ENCODE measurements at regions not wholly inside any gene's neighbourhood (a gene's known extent, or its start where the extent isn't known, plus 50 kb on each side); places are given as distances from the start of the nearest gene placed in this dataset.

- Histone ChIP-seq H3K36me3 (replicated peaks; ENCODE audit: low read depth, low read length) (no peaks in the 10 kb centered on the region), H3K4me1 (ENCODE audit: low read length) (no peaks in the 10 kb centered on the region), H3K79me2 (ENCODE audit: low read length) (no peaks in the 10 kb centered on the region), H3K27ac (ENCODE audit: low read length) (no peak overlapping the region), H4K20me1 (ENCODE audit: insufficient read depth, low read length) (no peaks in the 10 kb centered on the region), H3K27me3 (ENCODE audit: low read depth, low read length) (no peaks in the 10 kb centered on the region), H2AFZ (ENCODE audit: low read depth, low read length) (no peak overlapping the region), H3K4me2 (ENCODE audit: low read length) (no peak overlapping the region), H3K9me3 (ENCODE audit: insufficient read depth, low read length) (no peaks in the 10 kb centered on the region), H3K4me3 (ENCODE audit: low read length) (no peak overlapping the region), H3K9ac (ENCODE audit: low read length) (no peak overlapping the region)
- no peak for TF ChIP-seq EZH2phosphoT487 (IDR thresholded peaks at IDR 0.05; ENCODE audit: low read depth)
- no peak for TF ChIP-seq CTCF (IDR thresholded peaks at IDR 0.05; ENCODE audit: low read depth, low read length)
These were observed 361.3 kb upstream of the MKI67 start for GRCh38 chr10:128487517-128487916.

- no peaks in the 10 kb centered on the region for H3K27me3 ChIP-seq (ENCODE audit: low read depth, low read length)
- H4K20me1 ChIP-seq (ENCODE audit: insufficient read depth, low read length): no peaks in the 10 kb centered on the region
- H3K27ac ChIP-seq (ENCODE audit: low read length): no peak overlapping the region
- no peaks in the 10 kb centered on the region for H3K79me2 ChIP-seq (ENCODE audit: low read length)
- no peak overlapping the region for H3K4me3 ChIP-seq (ENCODE audit: low read length)
- no peak overlapping the region for H2AFZ ChIP-seq (ENCODE audit: low read depth, low read length)
- no peak overlapping the region for H3K9ac ChIP-seq (ENCODE audit: low read length)
- H3K4me2 ChIP-seq (ENCODE audit: low read length): no peak overlapping the region
- H3K4me1 ChIP-seq (ENCODE audit: low read length): no peaks in the 10 kb centered on the region
- no peaks in the 10 kb centered on the region for H3K36me3 ChIP-seq (replicated peaks; ENCODE audit: low read depth, low read length)
- TF ChIP-seq EZH2phosphoT487 (IDR thresholded peaks at IDR 0.05; ENCODE audit: low read depth) (no peak), CTCF (IDR thresholded peaks at IDR 0.05; ENCODE audit: low read depth, low read length) (no peak)
- no peaks in the 10 kb centered on the region for H3K9me3 ChIP-seq (ENCODE audit: insufficient read depth, low read length)
These were observed 363.4 kb upstream of the MKI67 start for GRCh38 chr10:128489324-128490247.

GRCh38 chr10:128491686-128492085, 365.5 kb upstream of the MKI67 start:
- H3K4me2 ChIP-seq (ENCODE audit: low read length): no peak overlapping the region
- H3K27ac ChIP-seq (ENCODE audit: low read length): no peak overlapping the region
- no peaks in the 10 kb centered on the region for H3K4me1 ChIP-seq (ENCODE audit: low read length)
- no peaks in the 10 kb centered on the region for H3K27me3 ChIP-seq (ENCODE audit: low read depth, low read length)
- H3K36me3 ChIP-seq (replicated peaks; ENCODE audit: low read depth, low read length): no peaks in the 10 kb centered on the region
- H3K9ac ChIP-seq (ENCODE audit: low read length): no peak overlapping the region
- H4K20me1 ChIP-seq (ENCODE audit: insufficient read depth, low read length): no peaks in the 10 kb centered on the region
- H3K79me2 ChIP-seq (ENCODE audit: low read length): no peaks in the 10 kb centered on the region
- no peak for TF ChIP-seq CTCF (IDR thresholded peaks at IDR 0.05; ENCODE audit: low read depth, low read length)
- no peak overlapping the region for H3K4me3 ChIP-seq (ENCODE audit: low read length)
- H2AFZ ChIP-seq (ENCODE audit: low read depth, low read length): no peak overlapping the region
- no peaks in the 10 kb centered on the region for H3K9me3 ChIP-seq (ENCODE audit: insufficient read depth, low read length)

GRCh38 chr10:128493811-128494210, 367.6 kb upstream of the MKI67 start:
- H3K4me2 ChIP-seq (ENCODE audit: low read length): no peak overlapping the region
- H4K20me1 ChIP-seq (ENCODE audit: insufficient read depth, low read length): no peaks in the 10 kb centered on the region
- H3K36me3 ChIP-seq (replicated peaks; ENCODE audit: low read depth, low read length): no peaks in the 10 kb centered on the region
- H3K79me2 ChIP-seq (ENCODE audit: low read length): no peaks in the 10 kb centered on the region
- TF ChIP-seq EZH2phosphoT487 (IDR thresholded peaks at IDR 0.05; ENCODE audit: low read depth) (no peak), CTCF (IDR thresholded peaks at IDR 0.05; ENCODE audit: low read depth, low read length) (no peak)
- H3K9me3 ChIP-seq (ENCODE audit: insufficient read depth, low read length): no peaks in the 10 kb centered on the region
- no peak overlapping the region for H3K27ac ChIP-seq (ENCODE audit: low read length)
- H2AFZ ChIP-seq (ENCODE audit: low read depth, low read length): no peak overlapping the region
- H3K27me3 ChIP-seq (ENCODE audit: low read depth, low read length): no peaks in the 10 kb centered on the region
- no peaks in the 10 kb centered on the region for H3K4me1 ChIP-seq (ENCODE audit: low read length)
- no peak overlapping the region for H3K9ac ChIP-seq (ENCODE audit: low read length)
- H3K4me3 ChIP-seq (ENCODE audit: low read length): no peak overlapping the region

All from OCI-LY3 (cell line).